Neutrophil (primary cell): ENCODE measurements at regions not wholly inside any gene's neighbourhood (a gene's known extent, or its start where the extent isn't known, plus 50 kb on each side); places are given as distances from the start of the nearest gene placed in this dataset.

ENCODE experiments used
- H3K27ac ChIP-seq: fragments of 200-600 bp; sonication (generic); 2 replicates; pipeline ENCODE4 v1.5.1; 2016; ENCODE audit warnings: mild to moderate bottlenecking, moderate library complexity
- H3K27me3 ChIP-seq: fragments of 200-600 bp; sonication (generic); 2 replicates; pipeline ENCODE4 v1.6.0; 2016; ENCODE audit warnings: mild to moderate bottlenecking
- H3K36me3 ChIP-seq: fragments of 200-600 bp; sonication (generic); 2 replicates; pipeline ENCODE4 v1.5.1; 2017
- H3K4me1 ChIP-seq, 2 experiments: fragments of 200-600 bp in 1 of 2; sonication (generic) in 1 of 2; 1 replicate in 1 of 2; 2 replicates in 1 of 2; pipeline versions ENCODE4 v1.5.1 to v1.6.1; 2013 to 2016; ENCODE audit warnings: low read depth in 1 of 2, low read length in 1 of 2, mild to moderate bottlenecking in 1 of 2, moderate library complexity in 1 of 2; ENCODE audit not compliant: control insufficient read depth in 1 of 2, insufficient read depth in 1 of 2
- H3K4me3 ChIP-seq, 2 experiments: fragments of 200-600 bp in 1 of 2; sonication (generic) in 1 of 2; 1 replicate in 1 of 2; 2 replicates in 1 of 2; pipeline ENCODE4 v1.5.1; 2013 to 2016; ENCODE audit warnings: low read depth in 1 of 2, low read length in 1 of 2, mild to moderate bottlenecking in 1 of 2, moderate library complexity in 1 of 2
- H3K9me3 ChIP-seq: fragments of 200-600 bp; sonication (generic); 2 replicates; pipeline ENCODE4 v1.5.1; 2016
- CTCF ChIP-seq: fragments of 200-600 bp; sonication (generic); IDR thresholded peaks from 2 replicates; pipeline ENCODE4 v1.5.1; 2016; ENCODE audit warnings: antibody characterized with exemption

GRCh38 chr5:174325961-174326360, 280.5 kb downstream of the NSG2 start:
- Histone ChIP-seq H3K4me1 (no peaks in the 10 kb centered on the region), H3K27me3 (peaks cover 53% of the 10 kb centered on the region), H3K27ac (no peak overlapping the region), H3K9me3 (no peaks in the 10 kb centered on the region), H3K36me3 (no peaks in the 10 kb centered on the region), H3K4me3 (no peak overlapping the region)
- no peak for TF ChIP-seq CTCF

GRCh38 chr5:174326372-174326771, 280.9 kb downstream of the NSG2 start:
- Histone ChIP-seq H3K36me3 (no peaks in the 10 kb centered on the region), H3K27me3 (peaks cover 53% of the 10 kb centered on the region), H3K9me3 (no peaks in the 10 kb centered on the region), H3K4me3 (no peak overlapping the region), H3K27ac (no peak overlapping the region), H3K4me1 (no peaks in the 10 kb centered on the region)
- TF ChIP-seq CTCF: no peak

GRCh38 chr5:174327317-174327864, 281.9 kb downstream of the NSG2 start:
- no peaks in the 10 kb centered on the region for H3K9me3 ChIP-seq
- peaks cover 43% of the 10 kb centered on the region for H3K27me3 ChIP-seq
- no peak for TF ChIP-seq CTCF

GRCh38 chr5:174327896-174328295, 282.4 kb downstream of the NSG2 start:
- H3K36me3 ChIP-seq: no peaks in the 10 kb centered on the region
- H3K4me1 ChIP-seq: no peaks in the 10 kb centered on the region
- no peaks in the 10 kb centered on the region for H3K9me3 ChIP-seq
- TF ChIP-seq CTCF: no peak
- H3K27me3 ChIP-seq: peaks cover 38% of the 10 kb centered on the region
- no peak overlapping the region for H3K27ac ChIP-seq
- H3K4me3 ChIP-seq: no peak overlapping the region

More at GRCh38 chr5:174327317-174327864, 281.9 kb downstream of the NSG2 start:
- Histone ChIP-seq H3K27ac (no peak overlapping the region), H3K36me3 (no peaks in the 10 kb centered on the region), H3K4me3 (no peak overlapping the region), H3K4me1 (no peaks in the 10 kb centered on the region)

DNA sequence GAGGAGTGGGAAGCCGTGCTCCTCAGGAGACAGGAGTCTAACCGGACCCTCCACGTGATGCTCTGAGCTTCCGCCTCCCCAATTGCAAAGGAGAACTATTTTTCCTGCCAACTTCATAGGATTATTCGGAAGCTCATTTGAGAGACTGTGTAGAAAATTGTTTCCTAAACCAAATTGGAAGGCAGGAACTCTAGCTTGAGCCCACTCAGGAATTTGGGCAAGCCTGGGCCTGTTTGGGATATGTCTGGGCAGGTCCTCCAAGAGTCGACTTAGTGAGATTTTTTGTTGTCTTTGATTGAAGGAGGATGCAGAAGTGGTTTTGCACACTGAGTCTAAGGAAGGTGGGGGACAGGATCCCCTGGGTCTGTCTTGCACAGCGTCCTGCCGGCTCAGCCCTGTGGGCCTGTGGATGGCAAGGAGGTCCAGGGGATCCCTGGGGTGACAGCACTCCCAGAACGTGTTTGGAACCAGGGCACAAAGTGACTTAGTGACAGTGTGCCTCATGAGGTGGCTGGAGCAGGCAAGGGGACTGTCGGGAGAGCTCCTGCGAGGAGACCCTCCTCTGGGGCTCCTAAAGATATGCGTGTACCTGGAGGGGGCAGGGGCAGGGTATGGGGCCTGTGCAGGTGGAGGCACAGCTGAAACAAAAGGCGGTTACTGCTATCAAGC, 283.3 kb downstream of the NSG2 start:
- Histone ChIP-seq H3K9me3 (no peaks in the 10 kb centered on the region), H3K27ac (no peak overlapping the region), H3K4me1 (no peaks in the 10 kb centered on the region), H3K4me3 (no peak overlapping the region), H3K27me3 (peaks cover 30% of the 10 kb centered on the region), H3K36me3 (no peaks in the 10 kb centered on the region)
- TF ChIP-seq CTCF: no peak
